Keratinocyte (primary cell): ENCODE measurements at regions not wholly inside any gene's neighbourhood (a gene's known extent, or its start where the extent isn't known, plus 50 kb on each side); places are given as distances from the start of the nearest gene placed in this dataset.

ENCODE experiments used
- DNase-seq: peaks from one replicate; pipeline ENCODE4 v3.0.0-alpha.2; 2011; ENCODE audit warnings: low read depth, missing footprints, low spot score
- FAIRE-seq: peaks from 2 replicates; lab custom pipeline; 2011; peaks lifted over from hg19 to GRCh38; lab: Jason Lieb, UNC
- H2AFZ ChIP-seq: 2 replicates; pipeline ENCODE4 v1.6.0; 2012; ENCODE audit warnings: low read length, control low read depth, inconsistent platforms; ENCODE audit not compliant: control insufficient read depth
- H3K27ac ChIP-seq: 2 replicates; pipeline ENCODE4 v1.5.1; 2011; ENCODE audit warnings: low read length; ENCODE audit not compliant: control insufficient read depth, insufficient read depth
- H3K27me3 ChIP-seq: 3 replicates; pipeline ENCODE4 v1.6.0; 2011; ENCODE audit warnings: low read length; ENCODE audit not compliant: control insufficient read depth, insufficient read depth; ENCODE audit errors: extremely low read depth
- H3K36me3 ChIP-seq, 2 experiments: 2 replicates in 1 of 2; 3 replicates in 1 of 2; pipeline ENCODE4 v1.5.1; 2011; ENCODE audit warnings: low read length in 2 of 2, mild to moderate bottlenecking in 1 of 2; ENCODE audit not compliant: control insufficient read depth in 2 of 2, insufficient read depth in 2 of 2; ENCODE audit errors: extremely low read depth in 1 of 2
- H3K4me1 ChIP-seq: 3 replicates; pipeline ENCODE4 v1.5.1; 2011; ENCODE audit warnings: low read length; ENCODE audit not compliant: control insufficient read depth, insufficient read depth; ENCODE audit errors: extremely low read depth
- H3K4me2 ChIP-seq: 3 replicates; pipeline ENCODE4 v1.6.0; 2011; ENCODE audit warnings: low read depth, low read length; ENCODE audit not compliant: control insufficient read depth, insufficient read depth; ENCODE audit errors: extremely low read depth
- H3K4me3 ChIP-seq, 3 experiments: fragments of 200-600 bp in 1 of 3; sonication (generic) in 1 of 3; 2 replicates in 2 of 3; 3 replicates in 1 of 3; pipeline ENCODE4 v1.5.1; 2011 to 2016; ENCODE audit warnings: low read length in 3 of 3, mild to moderate bottlenecking in 3 of 3, control low read depth in 2 of 3, inconsistent platforms in 1 of 3, low read depth in 1 of 3, mixed read lengths in 1 of 3, mixed run types in 1 of 3, moderate library complexity in 1 of 3; ENCODE audit not compliant: control insufficient read depth in 2 of 3, insufficient read depth in 2 of 3; ENCODE audit errors: extremely low read depth in 1 of 3
- H3K79me2 ChIP-seq: 2 replicates; pipeline ENCODE4 v1.6.0; 2012; ENCODE audit warnings: low read length; ENCODE audit not compliant: control insufficient read depth, insufficient read depth
- H3K9ac ChIP-seq: 3 replicates; pipeline ENCODE4 v1.6.0; 2011; ENCODE audit warnings: low read length; ENCODE audit not compliant: control insufficient read depth, insufficient read depth; ENCODE audit errors: extremely low read depth
- H3K9me1 ChIP-seq: 3 replicates; pipeline ENCODE4 v1.6.0; 2011; ENCODE audit warnings: low read length; ENCODE audit not compliant: control insufficient read depth, insufficient read depth; ENCODE audit errors: extremely low read depth
- H3K9me3 ChIP-seq: 2 replicates; pipeline ENCODE4 v1.5.1; 2012; ENCODE audit warnings: low read depth, low read length; ENCODE audit not compliant: control insufficient read depth
- H4K20me1 ChIP-seq: 3 replicates; pipeline ENCODE4 v1.6.0; 2011; ENCODE audit warnings: low read length; ENCODE audit not compliant: control insufficient read depth, insufficient read depth; ENCODE audit errors: extremely low read depth
- CTCF ChIP-seq, 3 experiments: IDR thresholded peaks in 1 of 3; conservative IDR thresholded peaks in 1 of 3; optimal IDR thresholded peaks in 1 of 3; 2 replicates in 2 of 3; 3 replicates in 1 of 3; pipeline versions ENCODE3 to v1.5.1; 2011; ENCODE audit warnings: low read length in 3 of 3, mild to moderate bottlenecking in 3 of 3, moderate library complexity in 2 of 3, control low read depth in 1 of 3, inconsistent platforms in 1 of 3; ENCODE audit not compliant: insufficient read depth in 2 of 3; ENCODE audit errors: extremely low read depth in 1 of 3
- EZH2 ChIP-seq: IDR thresholded peaks from one replicate; pipeline ENCODE4 v1.6.1; 2012; ENCODE audit warnings: inconsistent platforms, mild to moderate bottlenecking, low read length, moderate library complexity
- dilution Hi-C: fragments of 300-500 bp; cut with MboI; formaldehyde crosslinking; loops from one replicate; pipeline ENCODE4 v1.7.0; 2020; ENCODE audit warnings: low sequenced_read_pairs; ENCODE audit not compliant: extremely low pct_ligation_motif_present

GRCh38 chr12:30823156-30823699 lies 68.5 kb upstream of the CAPRIN2 start:
- peak overlapping the region in 2 of 3 experiments; percentile 59 to 61 for H3K4me3 ChIP-seq
- H2AFZ ChIP-seq: peak overlapping the region; percentile 94
- dilution Hi-C loops: no loop called here
- H3K36me3 ChIP-seq: no peaks in the 10 kb centered on the region
- no peak overlapping the region for H3K27ac ChIP-seq
- FAIRE-seq (no peak), DNase-seq (no peak)
- H3K4me2 ChIP-seq: peak overlapping the region; percentile 85
- H4K20me1 ChIP-seq: no peaks in the 10 kb centered on the region
- peak overlapping the region; percentile 70 for H3K9ac ChIP-seq
- H3K27me3 ChIP-seq: peaks cover 4% of the 10 kb centered on the region
- no peaks in the 10 kb centered on the region for H3K79me2 ChIP-seq
- no peaks in the 10 kb centered on the region for H3K9me1 ChIP-seq
- no peaks in the 10 kb centered on the region for H3K9me3 ChIP-seq
- peaks cover 9% of the 10 kb centered on the region for H3K4me1 ChIP-seq
- TF ChIP-seq EZH2: no peak
- TF ChIP-seq CTCF (optimal IDR thresholded peaks at IDR 0.05 in 1 of 3, IDR thresholded peaks at IDR 0.05 in 1 of 3, conservative IDR thresholded peaks at IDR 0.05 in 1 of 3; ENCODE audit: extremely low read depth in 1 of 3, insufficient read depth in 2 of 3, low read length in 3 of 3): peak; percentile 6 to 44 (median 23)

GRCh38 chr12:30822385-30823155 lies 67.8 kb upstream of the CAPRIN2 start:
- peak overlapping the region; percentile 85 for H3K4me2 ChIP-seq
- dilution Hi-C loops: no loop called here
- peak overlapping the region; percentile 16 for H3K27ac ChIP-seq

More at GRCh38 chr12:30822385-30823155, 67.8 kb upstream of the CAPRIN2 start:
- no peaks in the 10 kb centered on the region for H3K79me2 ChIP-seq
- no peaks in the 10 kb centered on the region for H3K36me3 ChIP-seq
- DNase-seq (no peak), FAIRE-seq (no peak)
- TF ChIP-seq EZH2 (no peak), CTCF (optimal IDR thresholded peaks at IDR 0.05 in 1 of 3, IDR thresholded peaks at IDR 0.05 in 1 of 3, conservative IDR thresholded peaks at IDR 0.05 in 1 of 3; ENCODE audit: extremely low read depth in 1 of 3, insufficient read depth in 2 of 3, low read length in 3 of 3) (peak in 1 of 3 experiments; percentile 42)
- peak overlapping the region; percentile 70 for H3K9ac ChIP-seq
- H3K4me1 ChIP-seq: peaks cover 9% of the 10 kb centered on the region
- H3K9me3 ChIP-seq: no peaks in the 10 kb centered on the region
- no peaks in the 10 kb centered on the region for H4K20me1 ChIP-seq
- peak overlapping the region in 2 of 3 experiments; percentile 59 to 61 for H3K4me3 ChIP-seq
- H3K9me1 ChIP-seq: no peaks in the 10 kb centered on the region
- peaks cover 4% of the 10 kb centered on the region for H3K27me3 ChIP-seq
- peak overlapping the region; percentile 94 for H2AFZ ChIP-seq
